H1 (cell line): ENCODE measurements at regions not wholly inside any gene's neighbourhood (a gene's known extent, or its start where the extent isn't known, plus 50 kb on each side); places are given as distances from the start of the nearest gene placed in this dataset.

ENCODE experiments used
- KDM1A ChIP-seq: fragments of 200-600, 300-600 bp; sonication (generic); IDR thresholded peaks from 2 replicates; pipeline ENCODE4 v1.7.1; 2016; ENCODE audit warnings: mild to moderate bottlenecking, low read length, borderline replicate concordance
- MAFK ChIP-seq: IDR thresholded peaks from 2 replicates; pipeline ENCODE4 v1.6.1; 2012; ENCODE audit warnings: low read depth, mild to moderate bottlenecking, improper control_type of control experiment, low read length
- NRF1 ChIP-seq: IDR thresholded peaks from 2 replicates; pipeline ENCODE4 v1.6.1; 2011; ENCODE audit warnings: mild to moderate bottlenecking, low read depth, low read length, improper control_type of control experiment
- POLR2A ChIP-seq, 2 experiments: IDR thresholded peaks; 1 replicate in 1 of 2; 2 replicates in 1 of 2; pipeline ENCODE4 v1.6.1; 2011; ENCODE audit warnings: low read depth in 2 of 2, low read length in 2 of 2, mild to moderate bottlenecking in 2 of 2; ENCODE audit errors: control extremely low read depth in 1 of 2
- SIN3A ChIP-seq, 2 experiments: IDR thresholded peaks in 1 of 2; conservative IDR thresholded peaks in 1 of 2; 2 replicates each; pipeline ENCODE4 v1.6.1; 2011 to 2012; ENCODE audit warnings: low read length in 2 of 2, improper control_type of control experiment in 1 of 2, low read depth in 1 of 2, mild to moderate bottlenecking in 1 of 2
- SP2 ChIP-seq: IDR thresholded peaks from 2 replicates; pipeline ENCODE4 v1.6.1; 2012; ENCODE audit warnings: mild to moderate bottlenecking, low read length, inconsistent platforms
- TAF1 ChIP-seq: IDR thresholded peaks from 2 replicates; pipeline ENCODE4 v1.6.1; 2011; ENCODE audit warnings: mild to moderate bottlenecking, low read depth, low read length
- TCF12 ChIP-seq: IDR thresholded peaks from 2 replicates; pipeline ENCODE4 v1.6.1; 2011; ENCODE audit warnings: low read depth, mild to moderate bottlenecking, low read length
- YY1 ChIP-seq: IDR thresholded peaks from 2 replicates; pipeline ENCODE4 v1.6.1; 2011; ENCODE audit warnings: low read depth, mild to moderate bottlenecking, low read length
- TF ChIP-seq, protein P1 (sequence below): IDR thresholded peaks from 2 replicates; pipeline ENCODE4 v1.6.1; 2011; ENCODE audit warnings: low read length, improper control_type of control experiment
- TF ChIP-seq, protein P2 (sequence below), 3 experiments: IDR thresholded peaks; 1 replicate in 2 of 3; 2 replicates in 1 of 3; pipeline versions ENCODE4 v1.5.1 to v1.6.1; 2011; ENCODE audit warnings: low read length in 3 of 3, mild to moderate bottlenecking in 3 of 3, inconsistent platforms in 2 of 3, low read depth in 1 of 3, moderate library complexity in 1 of 3; ENCODE audit not compliant: insufficient read depth in 1 of 3; ENCODE audit errors: control extremely low read depth in 1 of 3
- TF ChIP-seq, protein P3 (sequence below): IDR thresholded peaks from 2 replicates; pipeline ENCODE4 v1.6.1; 2012; ENCODE audit warnings: inconsistent platforms
- TF ChIP-seq, protein P4 (sequence below): IDR thresholded peaks from 2 replicates; pipeline ENCODE4 v1.6.1; 2012; ENCODE audit warnings: inconsistent platforms

DNA sequence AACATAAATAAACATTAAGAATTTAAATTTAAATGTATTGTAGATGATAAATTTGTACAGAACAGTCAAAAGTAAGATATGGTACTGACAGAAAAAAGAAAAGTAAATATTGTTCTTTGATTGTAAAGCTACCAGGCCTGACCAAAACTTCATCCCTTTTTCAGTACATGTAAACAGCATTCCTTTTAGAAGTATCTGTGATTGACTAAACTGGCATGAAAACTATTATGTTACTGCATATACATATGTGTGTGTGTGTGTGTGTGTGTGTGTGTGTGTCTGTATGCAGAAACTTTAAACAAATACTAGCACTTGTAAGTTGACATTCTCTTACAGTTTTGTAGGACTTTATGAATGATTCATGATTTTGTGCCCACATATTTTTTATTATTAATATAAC is 270.9 kb downstream of the C12orf50 start:
- TF ChIP-seq YY1, result no peak
- TF ChIP-seq, protein P1, sequence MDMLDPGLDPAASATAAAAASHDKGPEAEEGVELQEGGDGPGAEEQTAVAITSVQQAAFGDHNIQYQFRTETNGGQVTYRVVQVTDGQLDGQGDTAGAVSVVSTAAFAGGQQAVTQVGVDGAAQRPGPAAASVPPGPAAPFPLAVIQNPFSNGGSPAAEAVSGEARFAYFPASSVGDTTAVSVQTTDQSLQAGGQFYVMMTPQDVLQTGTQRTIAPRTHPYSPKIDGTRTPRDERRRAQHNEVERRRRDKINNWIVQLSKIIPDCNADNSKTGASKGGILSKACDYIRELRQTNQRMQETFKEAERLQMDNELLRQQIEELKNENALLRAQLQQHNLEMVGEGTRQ, result no peak
- no peak for TF ChIP-seq KDM1A
- TF ChIP-seq, protein P2, sequence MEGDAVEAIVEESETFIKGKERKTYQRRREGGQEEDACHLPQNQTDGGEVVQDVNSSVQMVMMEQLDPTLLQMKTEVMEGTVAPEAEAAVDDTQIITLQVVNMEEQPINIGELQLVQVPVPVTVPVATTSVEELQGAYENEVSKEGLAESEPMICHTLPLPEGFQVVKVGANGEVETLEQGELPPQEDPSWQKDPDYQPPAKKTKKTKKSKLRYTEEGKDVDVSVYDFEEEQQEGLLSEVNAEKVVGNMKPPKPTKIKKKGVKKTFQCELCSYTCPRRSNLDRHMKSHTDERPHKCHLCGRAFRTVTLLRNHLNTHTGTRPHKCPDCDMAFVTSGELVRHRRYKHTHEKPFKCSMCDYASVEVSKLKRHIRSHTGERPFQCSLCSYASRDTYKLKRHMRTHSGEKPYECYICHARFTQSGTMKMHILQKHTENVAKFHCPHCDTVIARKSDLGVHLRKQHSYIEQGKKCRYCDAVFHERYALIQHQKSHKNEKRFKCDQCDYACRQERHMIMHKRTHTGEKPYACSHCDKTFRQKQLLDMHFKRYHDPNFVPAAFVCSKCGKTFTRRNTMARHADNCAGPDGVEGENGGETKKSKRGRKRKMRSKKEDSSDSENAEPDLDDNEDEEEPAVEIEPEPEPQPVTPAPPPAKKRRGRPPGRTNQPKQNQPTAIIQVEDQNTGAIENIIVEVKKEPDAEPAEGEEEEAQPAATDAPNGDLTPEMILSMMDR (IDR thresholded peaks at IDR 0.05; ENCODE audit: control extremely low read depth in 1 of 3, insufficient read depth in 1 of 3, low read depth in 1 of 3, low read length in 3 of 3), result no peak
- TF ChIP-seq, protein P3, sequence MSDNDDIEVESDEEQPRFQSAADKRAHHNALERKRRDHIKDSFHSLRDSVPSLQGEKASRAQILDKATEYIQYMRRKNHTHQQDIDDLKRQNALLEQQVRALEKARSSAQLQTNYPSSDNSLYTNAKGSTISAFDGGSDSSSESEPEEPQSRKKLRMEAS, result no peak
- TF ChIP-seq POLR2A (IDR thresholded peaks at IDR 0.05; ENCODE audit: control extremely low read depth in 1 of 2, low read depth in 2 of 2, low read length in 2 of 2), result no peak
- TF ChIP-seq NRF1, result no peak
- TF ChIP-seq, protein P4, sequence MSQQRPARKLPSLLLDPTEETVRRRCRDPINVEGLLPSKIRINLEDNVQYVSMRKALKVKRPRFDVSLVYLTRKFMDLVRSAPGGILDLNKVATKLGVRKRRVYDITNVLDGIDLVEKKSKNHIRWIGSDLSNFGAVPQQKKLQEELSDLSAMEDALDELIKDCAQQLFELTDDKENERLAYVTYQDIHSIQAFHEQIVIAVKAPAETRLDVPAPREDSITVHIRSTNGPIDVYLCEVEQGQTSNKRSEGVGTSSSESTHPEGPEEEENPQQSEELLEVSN, result no peak
- TF ChIP-seq MAFK, result no peak
- TF ChIP-seq TCF12, result no peak
- no peak for TF ChIP-seq TAF1
- TF ChIP-seq SIN3A (conservative IDR thresholded peaks at IDR 0.05 in 1 of 2, IDR thresholded peaks at IDR 0.05 in 1 of 2; ENCODE audit: low read depth in 1 of 2, low read length in 2 of 2), result no peak
- TF ChIP-seq SP2, result no peak
